Activated CD4-positive, alpha-beta T cell treated with anti-CD3 and anti-CD28 coated beads, Interleukin-2, amount 10 ng/mL, durations not matched to agents 24 days and 14 days (primary cell): ENCODE measurements at regions not wholly inside any gene's neighbourhood (a gene's known extent, or its start where the extent isn't known, plus 50 kb on each side); places are given as distances from the start of the nearest gene placed in this dataset.

Experiments used
- DNase-seq: peaks from one replicate; pipeline ENCODE4 v3.0.0; 2022
- H3K27ac Mint-ChIP-seq: one replicate; pipeline ENCODE4 v1.8.0; 2022; ENCODE audit warnings: mild to moderate bottlenecking, mixed read lengths
- H3K27me3 Mint-ChIP-seq: one replicate; pipeline ENCODE4 v1.8.0; 2022; ENCODE audit warnings: mixed read lengths
- H3K36me3 Mint-ChIP-seq: one replicate; pipeline ENCODE4 v1.8.0; 2022; ENCODE audit warnings: low read depth, mild to moderate bottlenecking, mixed read lengths
- H3K4me1 Mint-ChIP-seq: one replicate; pipeline ENCODE4 v1.8.0; 2021; ENCODE audit warnings: mixed read lengths
- H3K4me3 Mint-ChIP-seq: one replicate; pipeline ENCODE4 v1.8.0; 2022; ENCODE audit warnings: mild to moderate bottlenecking, moderate library complexity, mixed read lengths
- H3K9me3 Mint-ChIP-seq: one replicate; pipeline ENCODE4 v1.8.0; 2021; ENCODE audit warnings: mixed read lengths
- intact Hi-C: fragments of 100-400 bp; cut with micrococcal nuclease; formaldehyde crosslinking; loops from one replicate; pipeline ENCODE4 v1.15.1; 2023

DNA sequence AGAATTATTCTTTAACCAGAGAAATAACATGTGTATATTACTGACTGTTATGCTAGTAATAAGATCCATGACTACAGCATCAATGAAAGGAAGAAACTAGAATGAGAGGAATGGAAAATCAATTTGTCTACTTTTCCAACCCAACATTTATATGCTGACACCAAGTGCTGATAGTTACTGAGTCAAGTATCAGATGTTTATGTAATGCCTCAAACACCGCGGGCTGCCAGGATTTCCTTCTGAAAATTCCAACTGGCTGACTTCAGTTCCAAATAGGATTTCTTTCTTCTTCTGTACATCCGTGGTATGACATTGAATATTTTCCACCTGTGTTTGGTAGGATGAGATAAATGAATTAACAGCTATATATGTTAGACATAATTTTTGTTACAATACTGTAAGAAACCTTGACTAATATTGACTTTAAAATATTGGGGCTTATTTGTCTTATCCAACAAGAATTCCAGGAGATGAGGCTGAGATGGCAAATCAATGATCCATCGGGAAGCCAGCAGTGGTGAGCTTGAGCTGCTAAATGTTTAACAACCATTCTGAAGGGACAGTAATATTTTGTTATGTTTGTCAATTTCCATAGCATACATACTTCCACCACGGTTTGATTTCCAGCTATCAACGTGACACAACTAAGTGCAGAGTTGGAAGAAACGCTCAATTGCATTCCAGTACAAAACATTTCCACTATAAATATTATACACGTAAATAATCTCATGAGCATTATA lies 435.2 kb upstream of the AUTS2 start:
- no peaks in the 10 kb centered on the region for H3K4me1 Mint-ChIP-seq
- peaks cover 7% of the 10 kb centered on the region for H3K9me3 Mint-ChIP-seq
- no peak overlapping the region for H3K4me3 Mint-ChIP-seq
- no peaks in the 10 kb centered on the region for H3K36me3 Mint-ChIP-seq
- intact Hi-C loops, result no loop called here
- no peak for DNase-seq
- no peaks in the 10 kb centered on the region for H3K27me3 Mint-ChIP-seq
- H3K27ac Mint-ChIP-seq, result no peak overlapping the region

DNA sequence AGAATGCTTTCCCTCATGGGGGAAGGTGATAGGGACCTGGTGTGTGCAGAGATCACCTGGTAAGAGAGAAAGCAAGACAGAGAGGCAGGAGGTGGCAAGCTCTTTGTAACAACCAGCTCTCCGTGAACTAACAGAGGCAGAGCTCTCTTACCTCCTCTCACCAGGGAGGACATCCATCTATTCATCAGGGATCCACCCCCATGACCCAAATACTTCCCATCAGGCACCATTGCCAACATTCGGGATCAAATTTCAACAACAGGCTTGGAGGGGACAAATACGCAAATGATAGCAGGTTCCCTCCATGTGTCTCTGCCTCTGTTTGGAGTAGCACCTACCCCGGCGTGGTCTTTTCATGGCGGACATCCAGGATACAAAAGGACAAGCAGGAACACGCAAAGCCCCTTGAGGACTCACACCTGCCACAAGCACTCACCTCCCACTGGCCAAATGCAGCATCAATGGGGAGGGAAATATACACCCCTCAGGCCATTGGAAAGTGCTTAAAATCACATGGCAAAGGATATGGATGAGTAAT lies 431.2 kb upstream of the AUTS2 start:
- DNase-seq, result no peak
- peaks cover 3% of the 10 kb centered on the region for H3K9me3 Mint-ChIP-seq
- no peak overlapping the region for H3K27ac Mint-ChIP-seq
- no peaks in the 10 kb centered on the region for H3K27me3 Mint-ChIP-seq
- no peaks in the 10 kb centered on the region for H3K36me3 Mint-ChIP-seq
- H3K4me1 Mint-ChIP-seq, result no peaks in the 10 kb centered on the region
- no peak overlapping the region for H3K4me3 Mint-ChIP-seq
- intact Hi-C loops, result no loop called here

DNA sequence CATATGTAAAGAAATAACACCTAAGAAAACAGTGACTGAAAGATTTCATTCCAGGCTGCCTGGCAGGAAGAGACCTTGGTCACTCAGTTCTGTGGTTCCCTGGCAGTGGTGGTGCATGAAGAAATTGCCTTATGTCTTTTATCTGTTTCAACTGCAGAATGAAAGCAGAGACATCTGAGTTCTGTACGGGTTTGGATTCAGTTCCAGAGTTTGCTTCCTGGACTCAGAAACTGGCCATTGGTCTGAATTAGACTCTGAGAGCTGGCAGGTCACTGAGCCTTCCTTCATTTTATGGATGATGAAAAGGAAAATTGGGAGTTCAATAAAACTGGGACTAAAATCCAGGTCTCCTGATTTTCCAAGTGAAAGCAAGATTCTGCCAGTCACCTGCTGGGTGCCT lies 428.9 kb upstream of the AUTS2 start:
- Mint-ChIP-seq H3K4me3 (no peak overlapping the region), H3K27ac (no peak overlapping the region), H3K4me1 (no peaks in the 10 kb centered on the region), H3K27me3 (no peaks in the 10 kb centered on the region), H3K9me3 (peaks cover 3% of the 10 kb centered on the region), H3K36me3 (no peaks in the 10 kb centered on the region)
- intact Hi-C loops, result no loop called here
- DNase-seq, result no peak

DNA sequence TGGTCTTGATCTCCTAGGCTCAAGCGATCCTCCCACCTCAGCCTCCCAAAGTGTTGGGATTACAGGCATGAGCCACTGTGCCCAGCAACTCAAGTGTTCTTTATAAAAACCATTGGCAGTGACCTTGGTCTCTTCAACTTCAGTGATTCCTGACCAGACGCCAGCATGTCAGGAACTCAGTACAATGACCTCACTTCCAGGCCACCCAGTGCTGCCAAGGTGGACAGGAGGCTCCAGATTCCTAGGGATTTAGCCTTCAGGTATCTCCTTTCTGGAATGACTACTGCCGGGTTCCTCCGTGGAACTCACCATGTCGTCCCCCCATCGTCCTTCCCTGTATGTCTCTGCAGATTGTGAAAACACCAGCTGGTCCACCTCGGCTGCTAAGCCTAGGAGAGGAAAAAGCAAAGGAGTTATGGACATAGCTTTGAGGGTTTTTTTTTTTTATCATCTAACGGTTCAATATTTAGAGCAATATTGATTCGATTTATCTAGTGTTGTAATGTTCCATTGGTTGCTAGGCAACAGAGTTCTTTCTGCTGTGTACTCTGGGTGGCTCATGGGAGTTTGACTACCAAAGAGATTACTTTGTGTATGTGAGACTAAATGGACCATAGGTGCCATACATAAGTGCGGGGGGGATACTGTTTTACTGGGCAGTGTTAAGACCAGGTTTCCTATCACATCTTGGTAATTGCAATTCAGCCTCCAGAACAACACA lies 425.8 kb upstream of the AUTS2 start:
- Mint-ChIP-seq H3K36me3 (no peaks in the 10 kb centered on the region), H3K9me3 (no peaks in the 10 kb centered on the region), H3K27ac (no peak overlapping the region), H3K27me3 (no peaks in the 10 kb centered on the region), H3K4me3 (no peak overlapping the region), H3K4me1 (no peaks in the 10 kb centered on the region)
- intact Hi-C loops, result no loop called here
- no peak for DNase-seq

DNA sequence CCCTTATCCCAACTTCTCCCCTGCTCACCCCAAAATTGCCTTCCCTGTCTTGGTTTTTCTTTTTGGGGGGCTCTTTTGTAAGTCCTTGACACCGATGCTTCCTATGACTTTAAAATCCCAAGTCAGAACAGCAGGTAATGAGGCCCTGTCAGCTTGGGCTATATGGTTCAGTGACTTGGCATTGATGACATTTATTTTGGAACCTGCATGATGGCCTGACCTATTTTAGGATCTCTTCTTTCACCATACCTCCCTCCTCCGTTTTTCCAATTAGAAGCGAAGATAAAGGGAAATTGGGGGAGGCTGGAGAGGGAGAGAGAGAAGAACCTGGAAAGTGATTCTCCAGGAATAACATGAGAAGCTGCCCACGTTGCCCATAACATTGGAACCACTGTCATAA lies 424.9 kb upstream of the AUTS2 start:
- Mint-ChIP-seq H3K27ac (no peak overlapping the region), H3K9me3 (peaks cover under 1% of the 10 kb centered on the region), H3K4me3 (no peak overlapping the region), H3K27me3 (no peaks in the 10 kb centered on the region), H3K4me1 (no peaks in the 10 kb centered on the region), H3K36me3 (no peaks in the 10 kb centered on the region)
- intact Hi-C loops, result no loop called here
- DNase-seq, result no peak

DNA sequence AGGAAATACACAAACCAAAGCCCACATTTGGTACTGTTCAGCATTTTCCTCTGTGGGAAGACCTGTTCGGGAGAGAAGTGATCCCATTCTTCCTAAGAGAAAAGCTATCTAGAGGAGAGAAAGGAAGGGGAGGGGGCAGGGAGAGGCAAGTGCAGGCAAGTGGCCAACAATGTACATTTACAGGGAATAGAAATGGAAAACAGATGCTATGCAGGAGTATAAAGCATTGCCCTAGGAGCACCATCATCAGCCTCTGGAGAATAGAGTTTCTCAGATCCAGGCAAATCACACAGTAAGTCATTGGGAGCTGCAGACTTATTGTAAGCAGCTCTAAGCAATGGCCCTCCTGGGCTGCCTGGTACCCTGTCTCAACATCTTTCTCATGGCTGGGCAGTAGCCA lies 424.4 kb upstream of the AUTS2 start:
- Mint-ChIP-seq H3K36me3 (no peaks in the 10 kb centered on the region), H3K4me3 (no peak overlapping the region), H3K4me1 (no peaks in the 10 kb centered on the region), H3K9me3 (peaks cover 3% of the 10 kb centered on the region), H3K27me3 (no peaks in the 10 kb centered on the region), H3K27ac (no peak overlapping the region)
- intact Hi-C loops, result no loop called here
- no peak for DNase-seq

DNA sequence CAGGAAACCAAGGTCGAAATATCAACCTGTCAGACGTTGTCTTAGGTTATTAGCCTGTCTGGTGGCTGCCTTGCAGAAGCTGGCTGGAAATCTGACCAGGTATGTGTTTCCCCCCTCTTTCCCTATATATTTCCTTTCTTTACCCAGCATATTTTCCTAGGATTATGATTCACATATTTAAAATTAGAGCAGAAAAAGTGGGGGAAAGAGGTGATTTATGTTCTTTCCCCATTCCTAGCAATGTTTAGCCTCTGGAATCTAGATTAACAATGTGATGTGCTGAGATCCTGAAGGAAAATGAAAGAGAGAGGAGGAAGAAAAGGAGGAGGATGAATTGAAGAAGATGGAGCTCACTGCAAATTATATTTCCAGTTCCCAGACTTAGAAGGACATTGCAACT lies 421.4 kb upstream of the AUTS2 start:
- H3K27me3 Mint-ChIP-seq, result no peaks in the 10 kb centered on the region

DNA sequence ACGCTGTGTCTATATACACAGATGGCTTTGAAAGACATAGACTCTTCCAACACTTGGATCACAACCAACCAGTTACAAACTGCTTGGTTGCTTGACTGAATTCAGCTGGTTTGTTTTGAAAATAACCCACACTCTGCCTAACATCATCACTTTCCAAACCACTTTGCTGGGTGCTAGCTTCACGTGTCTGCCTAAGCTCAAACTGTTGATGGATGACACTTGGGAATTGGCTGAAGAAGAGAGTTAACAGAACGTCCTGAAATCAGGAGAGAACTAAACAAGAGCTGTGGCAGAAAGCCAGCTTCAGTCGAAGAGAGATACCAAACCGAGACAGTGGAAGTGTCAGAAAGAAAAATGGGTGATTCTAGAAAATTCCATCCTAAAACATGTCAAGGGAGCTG lies 420.8 kb upstream of the AUTS2 start:
- Mint-ChIP-seq H3K36me3 (no peaks in the 10 kb centered on the region), H3K4me1 (no peaks in the 10 kb centered on the region), H3K4me3 (no peak overlapping the region), H3K9me3 (peaks cover 3% of the 10 kb centered on the region), H3K27ac (no peak overlapping the region), H3K27me3 (no peaks in the 10 kb centered on the region)
- intact Hi-C loops, result no loop called here
- no peak for DNase-seq

More for the DNA sequence above, 421.4 kb upstream of the AUTS2 start:
- H3K27ac Mint-ChIP-seq, result no peak overlapping the region
- no peaks in the 10 kb centered on the region for H3K36me3 Mint-ChIP-seq
- no peak for DNase-seq
- H3K4me3 Mint-ChIP-seq, result no peak overlapping the region
- H3K4me1 Mint-ChIP-seq, result no peaks in the 10 kb centered on the region
- peaks cover 3% of the 10 kb centered on the region for H3K9me3 Mint-ChIP-seq
- intact Hi-C loops, result no loop called here

DNA sequence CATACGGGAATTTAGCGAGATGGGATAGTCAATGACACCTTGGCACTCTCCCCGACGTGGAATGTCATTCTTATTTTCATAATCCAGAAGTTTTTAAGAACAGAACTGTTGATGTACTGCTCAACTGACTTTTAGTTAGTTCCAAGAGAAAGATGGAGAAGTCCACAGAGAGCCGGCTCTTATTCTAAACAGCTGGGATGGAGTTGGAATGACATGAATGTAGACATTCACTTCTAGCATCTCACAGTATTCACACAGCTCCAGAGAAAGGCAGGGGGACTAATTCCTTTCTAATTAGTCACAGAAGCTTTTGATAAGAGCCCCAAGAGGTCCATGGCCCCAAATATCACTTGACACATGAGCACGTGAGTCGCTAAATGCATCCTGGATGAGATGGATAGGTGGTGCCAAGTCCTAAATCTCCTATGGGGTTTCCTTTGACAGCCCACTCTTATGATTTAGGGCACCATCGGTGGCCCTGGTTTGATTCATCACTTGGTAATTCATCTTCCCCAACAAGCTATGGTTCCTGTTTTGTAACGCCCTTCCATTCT lies 420.3 kb upstream of the AUTS2 start:
- Mint-ChIP-seq H3K4me1 (no peaks in the 10 kb centered on the region), H3K36me3 (no peaks in the 10 kb centered on the region), H3K4me3 (no peak overlapping the region), H3K9me3 (peaks cover 3% of the 10 kb centered on the region), H3K27ac (no peak overlapping the region), H3K27me3 (no peaks in the 10 kb centered on the region)
- intact Hi-C loops, result no loop called here
- DNase-seq, result no peak

DNA sequence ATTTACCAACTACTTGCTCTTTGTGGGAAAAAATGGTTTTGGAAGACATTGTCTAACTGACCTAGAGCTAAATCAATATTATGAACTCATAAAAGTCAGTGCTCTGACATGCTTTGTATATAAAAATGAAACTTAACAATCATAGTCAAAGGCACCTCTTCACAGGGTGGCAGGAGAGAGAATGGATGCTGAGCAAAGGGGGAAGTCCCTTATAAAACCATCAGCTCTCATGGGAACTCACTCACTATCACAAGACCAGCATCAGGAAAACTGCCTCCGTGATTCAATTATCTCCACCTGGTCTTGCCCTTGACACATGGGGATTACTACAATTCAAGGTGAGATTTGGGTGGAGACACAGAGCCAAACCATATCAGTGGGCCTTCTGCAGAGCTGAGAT lies 417.6 kb upstream of the AUTS2 start:
- H3K27me3 Mint-ChIP-seq, result no peaks in the 10 kb centered on the region
- intact Hi-C loops, result no loop called here
- no peak overlapping the region for H3K4me3 Mint-ChIP-seq
- H3K36me3 Mint-ChIP-seq, result no peaks in the 10 kb centered on the region
- no peak overlapping the region for H3K27ac Mint-ChIP-seq
- no peaks in the 10 kb centered on the region for H3K4me1 Mint-ChIP-seq
- peaks cover 6% of the 10 kb centered on the region for H3K9me3 Mint-ChIP-seq
- DNase-seq, result no peak

DNA sequence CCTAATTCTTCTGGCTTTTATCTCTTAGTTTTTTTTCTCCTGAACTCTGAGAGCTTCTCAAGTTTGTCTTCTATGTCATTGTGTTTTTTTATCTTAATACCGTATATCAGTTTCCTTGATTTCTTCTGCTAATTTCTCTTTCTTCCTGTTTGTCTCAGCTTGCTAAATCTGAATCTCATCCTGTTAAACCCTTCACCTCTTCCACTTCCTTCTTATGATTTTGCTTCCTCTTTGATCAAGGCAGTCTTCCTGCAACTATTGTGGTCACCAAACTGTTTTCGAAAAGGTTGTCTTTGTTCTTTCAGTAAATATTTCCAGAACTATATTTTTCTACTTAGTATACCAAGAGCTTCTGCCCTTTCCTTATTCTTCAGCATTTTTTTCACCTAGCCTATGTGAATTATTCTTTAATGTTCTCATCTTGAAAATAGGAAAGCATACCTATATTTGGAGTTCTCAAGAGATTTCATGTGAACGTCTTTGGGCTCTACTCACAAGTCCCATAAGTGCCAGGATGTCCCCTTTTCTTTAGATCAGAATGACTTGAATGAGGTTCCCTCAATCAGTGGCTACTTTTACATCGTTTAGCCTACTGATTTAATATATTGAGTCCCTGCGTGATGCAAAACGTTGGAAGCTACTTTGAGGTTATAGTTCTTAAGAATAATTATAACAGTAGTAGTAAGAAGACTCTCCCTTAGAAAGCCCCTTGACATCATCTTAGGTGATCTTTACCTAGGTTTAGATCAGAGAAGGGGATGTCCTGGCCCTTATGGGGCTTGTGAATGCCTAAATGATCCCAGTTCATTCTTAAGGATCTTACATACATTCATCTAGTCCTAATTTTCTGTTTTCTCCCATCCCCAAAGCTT lies 415.4 kb upstream of the AUTS2 start:
- DNase-seq, result no peak
- H3K27me3 Mint-ChIP-seq, result no peaks in the 10 kb centered on the region
- H3K27ac Mint-ChIP-seq, result no peak overlapping the region
- H3K4me3 Mint-ChIP-seq, result no peak overlapping the region
- H3K9me3 Mint-ChIP-seq, result peaks cover 13% of the 10 kb centered on the region
- no peaks in the 10 kb centered on the region for H3K36me3 Mint-ChIP-seq
- intact Hi-C loops, result no loop called here
- no peaks in the 10 kb centered on the region for H3K4me1 Mint-ChIP-seq

DNA sequence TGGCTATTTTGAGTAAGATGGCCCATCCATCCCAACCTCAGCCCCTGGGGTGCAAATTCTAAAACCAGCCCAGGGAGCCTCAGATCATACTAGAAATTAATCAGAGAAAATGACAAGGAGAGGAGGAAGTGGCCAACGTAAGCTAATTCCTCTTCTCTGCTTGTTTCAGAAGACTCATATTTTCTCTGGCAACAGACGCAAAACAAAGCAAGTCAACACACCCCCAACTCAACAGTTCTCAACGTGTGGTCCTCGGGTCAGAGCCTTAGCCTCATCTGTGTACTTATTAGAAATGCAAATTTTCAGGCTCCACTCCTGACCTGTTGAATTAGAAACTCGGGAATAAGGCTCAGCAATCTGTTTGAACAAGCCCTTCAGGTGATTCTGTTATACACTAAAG lies 413.9 kb upstream of the AUTS2 start:
- Mint-ChIP-seq H3K36me3 (no peaks in the 10 kb centered on the region), H3K4me3 (no peak overlapping the region), H3K27me3 (no peaks in the 10 kb centered on the region), H3K4me1 (no peaks in the 10 kb centered on the region), H3K27ac (no peak overlapping the region), H3K9me3 (peaks cover 11% of the 10 kb centered on the region)
- DNase-seq, result no peak
- intact Hi-C loops, result no loop called here

DNA sequence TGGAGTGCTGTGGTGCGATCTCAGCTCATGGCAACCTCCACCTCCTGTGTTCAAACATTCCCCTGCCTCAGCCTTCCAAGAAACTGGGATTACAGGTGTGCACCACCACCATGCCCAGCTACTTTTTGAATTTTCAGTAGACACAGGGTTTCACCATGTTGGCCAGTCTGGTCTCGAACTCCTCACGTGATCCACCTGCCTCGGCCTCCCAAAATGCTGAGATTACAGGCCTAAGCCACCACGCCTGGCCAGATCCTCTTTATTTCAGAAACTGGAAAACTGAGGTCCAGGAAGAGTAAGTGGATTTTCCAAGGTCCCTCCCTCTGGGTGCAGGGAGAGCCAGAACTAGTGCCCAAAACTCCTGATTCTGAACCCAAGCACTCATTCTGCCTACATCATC lies 413.1 kb upstream of the AUTS2 start:
- no peak for DNase-seq
- Mint-ChIP-seq H3K27me3 (no peaks in the 10 kb centered on the region), H3K4me1 (no peaks in the 10 kb centered on the region), H3K36me3 (no peaks in the 10 kb centered on the region), H3K27ac (no peak overlapping the region), H3K4me3 (no peak overlapping the region), H3K9me3 (peaks cover 11% of the 10 kb centered on the region)
- intact Hi-C loops, result no loop called here

DNA sequence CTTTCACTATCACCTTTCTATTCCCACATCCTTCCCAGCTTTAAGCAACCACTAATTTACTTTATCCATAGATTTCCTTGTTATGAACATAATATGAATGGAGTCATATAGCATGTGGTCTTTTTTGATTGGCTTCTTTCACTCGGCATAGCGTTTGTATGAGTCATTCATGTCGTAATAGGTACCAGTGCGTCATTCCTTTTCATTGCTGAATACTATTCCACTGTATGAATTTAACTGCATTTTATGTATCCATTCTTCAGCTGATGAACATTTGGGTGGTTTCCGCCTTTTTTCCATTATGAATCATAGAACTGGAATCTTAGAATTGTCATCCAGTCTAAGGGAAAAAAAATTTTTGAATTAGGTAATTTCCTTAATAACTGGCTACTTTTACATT lies 411.3 kb upstream of the AUTS2 start:
- no peak for DNase-seq
- Mint-ChIP-seq H3K4me1 (no peaks in the 10 kb centered on the region), H3K27me3 (no peaks in the 10 kb centered on the region), H3K27ac (no peak overlapping the region), H3K36me3 (no peaks in the 10 kb centered on the region), H3K9me3 (peaks cover 11% of the 10 kb centered on the region), H3K4me3 (no peak overlapping the region)
- intact Hi-C loops, result no loop called here
